ENCODE measurements at regions not wholly inside any gene's neighbourhood (a gene's known extent, or its start where the extent isn't known, plus 50 kb on each side); places are given as distances from the start of the nearest gene placed in this dataset.

- Histone ChIP-seq H3K9ac (no peak overlapping the region), H3K27me3 (ENCODE audit: insufficient read depth, low read depth) (no peaks in the 10 kb centered on the region), H4K20me1 (ENCODE audit: insufficient read depth) (no peaks in the 10 kb centered on the region), H3K79me2 (ENCODE audit: insufficient read depth, low read depth) (no peaks in the 10 kb centered on the region), H2AFZ (ENCODE audit: low read depth) (no peak overlapping the region), H3K36me3 (ENCODE audit: insufficient read depth) (no peaks in the 10 kb centered on the region), H3K4me3 (IDR thresholded peaks at IDR 0.05; ENCODE audit: insufficient read depth, low read depth, low read length) (no peak overlapping the region), H3K27ac (no peak overlapping the region), H3K4me2 (no peak overlapping the region), H3K4me1 (ENCODE audit: low read depth, poor library complexity, severe bottlenecking) (no peaks in the 10 kb centered on the region)
- TF ChIP-seq CTCF (conservative IDR thresholded peaks at IDR 0.05; ENCODE audit: low read depth, low read length): no peak
These were observed 851.6 kb upstream of the SALL3 start for GRCh38 chr18:78128004-78128403.

- H3K4me2 ChIP-seq: no peak overlapping the region
These were observed 850.4 kb upstream of the SALL3 start for GRCh38 chr18:78129260-78129659.

GRCh38 chr18:78130232-78131195, 849.1 kb upstream of the SALL3 start:
- Histone ChIP-seq H3K27me3 (ENCODE audit: insufficient read depth, low read depth) (no peaks in the 10 kb centered on the region), H3K9ac (no peak overlapping the region), H3K4me2 (no peak overlapping the region), H3K4me3 (IDR thresholded peaks at IDR 0.05; ENCODE audit: insufficient read depth, low read depth, low read length) (no peak overlapping the region), H3K27ac (no peak overlapping the region), H3K4me1 (ENCODE audit: low read depth, poor library complexity, severe bottlenecking) (no peaks in the 10 kb centered on the region), H3K36me3 (ENCODE audit: insufficient read depth) (no peaks in the 10 kb centered on the region), H3K79me2 (ENCODE audit: insufficient read depth, low read depth) (no peaks in the 10 kb centered on the region), H4K20me1 (ENCODE audit: insufficient read depth) (no peaks in the 10 kb centered on the region), H2AFZ (ENCODE audit: low read depth) (no peak overlapping the region)
- TF ChIP-seq CTCF (conservative IDR thresholded peaks at IDR 0.05; ENCODE audit: low read depth, low read length): no peak

More at GRCh38 chr18:78129260-78129659, 850.4 kb upstream of the SALL3 start:
- no peaks in the 10 kb centered on the region for H4K20me1 ChIP-seq (ENCODE audit: insufficient read depth)
- no peaks in the 10 kb centered on the region for H3K36me3 ChIP-seq (ENCODE audit: insufficient read depth)
- no peak overlapping the region for H3K27ac ChIP-seq
- TF ChIP-seq CTCF (conservative IDR thresholded peaks at IDR 0.05; ENCODE audit: low read depth, low read length): no peak
- H2AFZ ChIP-seq (ENCODE audit: low read depth): no peak overlapping the region
- no peak overlapping the region for H3K4me3 ChIP-seq (IDR thresholded peaks at IDR 0.05; ENCODE audit: insufficient read depth, low read depth, low read length)
- no peaks in the 10 kb centered on the region for H3K79me2 ChIP-seq (ENCODE audit: insufficient read depth, low read depth)
- no peak overlapping the region for H3K9ac ChIP-seq
- H3K27me3 ChIP-seq (ENCODE audit: insufficient read depth, low read depth): no peaks in the 10 kb centered on the region
- no peaks in the 10 kb centered on the region for H3K4me1 ChIP-seq (ENCODE audit: low read depth, poor library complexity, severe bottlenecking)

GRCh38 chr18:78133729-78134128, 845.9 kb upstream of the SALL3 start:
- H3K27ac ChIP-seq: no peak overlapping the region
- H3K4me2 ChIP-seq: no peak overlapping the region
- H3K4me3 ChIP-seq (IDR thresholded peaks at IDR 0.05; ENCODE audit: insufficient read depth, low read depth, low read length): no peak overlapping the region
- no peak overlapping the region for H3K9ac ChIP-seq
- H2AFZ ChIP-seq (ENCODE audit: low read depth): no peak overlapping the region
- no peaks in the 10 kb centered on the region for H3K4me1 ChIP-seq (ENCODE audit: low read depth, poor library complexity, severe bottlenecking)
- H3K27me3 ChIP-seq (ENCODE audit: insufficient read depth, low read depth): no peaks in the 10 kb centered on the region
- no peaks in the 10 kb centered on the region for H4K20me1 ChIP-seq (ENCODE audit: insufficient read depth)
- H3K79me2 ChIP-seq (ENCODE audit: insufficient read depth, low read depth): no peaks in the 10 kb centered on the region
- no peaks in the 10 kb centered on the region for H3K36me3 ChIP-seq (ENCODE audit: insufficient read depth)
- TF ChIP-seq CTCF (conservative IDR thresholded peaks at IDR 0.05; ENCODE audit: low read depth, low read length): no peak

Data from KMS-11 (cell line).